CD4-positive, CD25-positive, alpha-beta regulatory T cell (primary cell): ENCODE measurements at regions not wholly inside any gene's neighbourhood (a gene's known extent, or its start where the extent isn't known, plus 50 kb on each side); places are given as distances from the start of the nearest gene placed in this dataset.

Experiments
- ATAC-seq, 2 donors: fragments of 150-1000 bp; cut with Tn5 transposase; one replicate each; pipeline ENCODE4 v1.10.0; 2021; ENCODE audit warnings: low read depth in 2 of 2, moderate number of reproducible peaks in 2 of 2, moderate library complexity in 1 of 2
- DNase-seq, 3 donors: peaks; one replicate each; pipeline versions ENCODE4 v3.0.0 to v3.0.0-alpha.2; 2012 to 2022; ENCODE audit warnings: mixed read lengths in 1 of 3
- H3K27ac ChIP-seq: one replicate; pipeline ENCODE4 v1.7.0; 2013; ENCODE audit warnings: mild to moderate bottlenecking, low read length; ENCODE audit not compliant: insufficient read depth, poor library complexity, severe bottlenecking
- H3K27me3 ChIP-seq: one replicate; pipeline ENCODE4 v1.7.0; 2013; ENCODE audit warnings: low read length; ENCODE audit not compliant: control insufficient read depth, insufficient read depth
- H3K36me3 ChIP-seq: one replicate; pipeline ENCODE4 v1.7.0; 2013; ENCODE audit warnings: mild to moderate bottlenecking, low read length, moderate library complexity; ENCODE audit not compliant: control insufficient read depth, insufficient read depth
- H3K4me1 ChIP-seq: 2 replicates; pipeline ENCODE4 v1.7.0; 2013; ENCODE audit warnings: mild to moderate bottlenecking, low read length; ENCODE audit not compliant: insufficient read depth, control insufficient read depth, poor library complexity, severe bottlenecking
- H3K4me3 ChIP-seq: one replicate; pipeline ENCODE4 v1.7.0; 2013; ENCODE audit warnings: low read depth, mild to moderate bottlenecking, low read length, moderate library complexity
- H3K9me3 ChIP-seq, 2 experiments: 1 replicate in 1 of 2; 2 replicates in 1 of 2; pipeline ENCODE4 v1.7.0; 2013; ENCODE audit warnings: low read length in 2 of 2, mild to moderate bottlenecking in 1 of 2, moderate library complexity in 1 of 2; ENCODE audit not compliant: control insufficient read depth in 2 of 2
- H3K27ac Mint-ChIP-seq, 3 donors: one replicate each; pipeline ENCODE4 v1.8.0; 2020 to 2022; ENCODE audit warnings: mild to moderate bottlenecking in 3 of 3, mixed read lengths in 3 of 3, moderate library complexity in 2 of 3
- H3K27me3 Mint-ChIP-seq: one replicate; pipeline ENCODE4 v1.8.0; 2022; ENCODE audit warnings: mild to moderate bottlenecking, mixed read lengths
- H3K36me3 Mint-ChIP-seq: one replicate; pipeline ENCODE4 v1.8.0; 2020; ENCODE audit warnings: mixed read lengths
- H3K4me1 Mint-ChIP-seq, 4 donors: one replicate each; pipeline ENCODE4 v1.8.0; 2020 to 2022; ENCODE audit warnings: mixed read lengths in 4 of 4, mild to moderate bottlenecking in 1 of 4
- H3K4me3 Mint-ChIP-seq, 4 donors: one replicate each; pipeline ENCODE4 v1.8.0; 2020 to 2022; ENCODE audit warnings: mild to moderate bottlenecking in 4 of 4, mixed read lengths in 4 of 4, moderate library complexity in 3 of 4
- H3K9me3 Mint-ChIP-seq, 7 donors: one replicate each; pipeline ENCODE4 v1.8.0; 2020 to 2022; ENCODE audit warnings: mixed read lengths in 7 of 7, mild to moderate bottlenecking in 3 of 7, moderate library complexity in 2 of 7

- DNase-seq = no peak
- Histone ChIP-seq H3K9me3 (no peaks in the 10 kb centered on the region), H3K4me3 (no peak overlapping the region), H3K27ac (no peak overlapping the region), H3K4me1 (no peaks in the 10 kb centered on the region), H3K36me3 (no peaks in the 10 kb centered on the region), H3K27me3 (peaks cover 5% of the 10 kb centered on the region)
- Mint-ChIP-seq H3K27me3 (peaks cover 21% of the 10 kb centered on the region), H3K36me3 (no peaks in the 10 kb centered on the region), H3K27ac (no peak overlapping the region), H3K4me1 (no peaks in the 10 kb centered on the region), H3K9me3 (peaks cover 0 to 2% (median 0%) of the 10 kb centered on the region in 7 donors), H3K4me3 (no peak overlapping the region)
- no peak for ATAC-seq
Observed at GRCh38 chr4:26000274-26000950, 86.4 kb downstream of the SMIM20 start.

DNA sequence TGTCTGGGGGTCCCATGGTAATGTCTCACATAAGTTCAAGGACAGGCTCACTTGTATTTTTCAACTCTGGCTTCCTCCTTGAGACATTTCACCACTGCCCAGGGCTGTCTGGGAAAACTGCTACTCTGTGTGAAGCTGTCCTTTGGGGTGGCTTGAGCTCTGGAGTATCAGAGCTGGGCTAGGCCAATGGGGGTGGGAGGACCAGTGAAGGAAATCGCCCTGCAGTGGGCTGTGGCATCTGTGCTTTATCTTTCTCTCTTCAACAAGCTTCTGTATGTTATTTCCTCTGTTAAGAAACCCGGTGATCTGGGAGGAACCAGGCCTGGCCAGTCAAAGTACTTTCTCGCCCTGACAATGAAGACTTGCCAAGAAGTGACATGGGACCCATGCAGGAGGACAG is 87.4 kb downstream of the SMIM20 start:
- no peak for ATAC-seq
- no peaks in the 10 kb centered on the region for H3K9me3 ChIP-seq

GRCh38 chr4:26001816-26002215 is 87.8 kb downstream of the SMIM20 start:
- no peak overlapping the region for H3K4me3 Mint-ChIP-seq
- Histone ChIP-seq H3K4me3 (no peak overlapping the region), H3K27me3 (peaks cover 5% of the 10 kb centered on the region), H3K27ac (no peak overlapping the region), H3K4me1 (no peaks in the 10 kb centered on the region), H3K36me3 (no peaks in the 10 kb centered on the region), H3K9me3 (no peaks in the 10 kb centered on the region)
- no peaks in the 10 kb centered on the region for H3K36me3 Mint-ChIP-seq
- ATAC-seq (no peak), DNase-seq (no peak)
- no peaks in the 10 kb centered on the region for H3K4me1 Mint-ChIP-seq
- peaks cover 0 to 2% (median 0%) of the 10 kb centered on the region in 7 donors for H3K9me3 Mint-ChIP-seq
- peaks cover 28% of the 10 kb centered on the region for H3K27me3 Mint-ChIP-seq
- H3K27ac Mint-ChIP-seq = no peak overlapping the region

More for the DNA sequence above, 87.4 kb downstream of the SMIM20 start:
- Histone ChIP-seq H3K27me3 (peaks cover 5% of the 10 kb centered on the region), H3K36me3 (no peaks in the 10 kb centered on the region), H3K27ac (no peak overlapping the region), H3K4me1 (no peaks in the 10 kb centered on the region), H3K4me3 (no peak overlapping the region)
- H3K36me3 Mint-ChIP-seq = no peaks in the 10 kb centered on the region
- no peak for DNase-seq
- H3K4me1 Mint-ChIP-seq = no peaks in the 10 kb centered on the region
- no peak overlapping the region for H3K27ac Mint-ChIP-seq
- H3K9me3 Mint-ChIP-seq = peaks cover 0 to 2% (median 0%) of the 10 kb centered on the region in 7 donors
- no peak overlapping the region for H3K4me3 Mint-ChIP-seq
- peaks cover 28% of the 10 kb centered on the region for H3K27me3 Mint-ChIP-seq

GRCh38 chr4:26003056-26003455 is 89.0 kb downstream of the SMIM20 start:
- H3K4me3 Mint-ChIP-seq = no peak overlapping the region
- H3K9me3 Mint-ChIP-seq = peaks cover 0 to 7% (median 4%) of the 10 kb centered on the region in 7 donors
- H3K27ac Mint-ChIP-seq = no peak overlapping the region
- H3K4me3 ChIP-seq = no peak overlapping the region
- no peaks in the 10 kb centered on the region for H3K36me3 ChIP-seq
- DNase-seq (no peak), ATAC-seq (no peak)
- H3K27ac ChIP-seq = no peak overlapping the region
- H3K4me1 Mint-ChIP-seq = no peaks in the 10 kb centered on the region
- H3K27me3 ChIP-seq = peaks cover 5% of the 10 kb centered on the region
- peaks cover 32% of the 10 kb centered on the region for H3K27me3 Mint-ChIP-seq
- H3K9me3 ChIP-seq = no peaks in the 10 kb centered on the region
- no peaks in the 10 kb centered on the region for H3K4me1 ChIP-seq
- no peaks in the 10 kb centered on the region for H3K36me3 Mint-ChIP-seq

DNA sequence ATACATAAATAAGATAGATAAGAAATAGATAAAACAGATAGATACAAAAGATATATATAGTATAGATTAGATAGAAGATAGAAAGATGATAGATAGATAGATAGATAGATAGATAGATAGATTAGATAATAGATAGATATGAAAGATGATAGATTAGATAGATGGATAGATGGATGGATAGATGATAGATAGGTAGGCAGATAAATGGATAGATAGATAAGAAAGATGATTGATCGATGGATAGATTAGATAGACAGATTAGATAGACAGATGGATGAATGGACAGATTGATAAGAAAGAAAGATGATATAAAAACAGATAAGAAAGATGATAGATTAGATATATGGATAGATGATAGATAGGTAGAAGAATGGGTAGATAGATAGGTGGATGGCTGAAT is 90.3 kb downstream of the SMIM20 start:
- Histone ChIP-seq H3K27ac (no peak overlapping the region), H3K4me1 (no peaks in the 10 kb centered on the region), H3K36me3 (no peaks in the 10 kb centered on the region), H3K4me3 (no peak overlapping the region), H3K27me3 (peaks cover 5% of the 10 kb centered on the region), H3K9me3 (peaks cover 0 to 7% of the 10 kb centered on the region in 2 experiments)
- peaks cover 0 to 10% (median 4%) of the 10 kb centered on the region in 7 donors for H3K9me3 Mint-ChIP-seq
- H3K36me3 Mint-ChIP-seq = no peaks in the 10 kb centered on the region
- ATAC-seq (no peak), DNase-seq (no peak)
- H3K4me3 Mint-ChIP-seq = no peak overlapping the region
- H3K4me1 Mint-ChIP-seq = no peaks in the 10 kb centered on the region
- H3K27me3 Mint-ChIP-seq = peaks cover 30% of the 10 kb centered on the region
- no peak overlapping the region for H3K27ac Mint-ChIP-seq

- peaks cover 0 to 13% of the 10 kb centered on the region in 2 experiments for H3K9me3 ChIP-seq
- DNase-seq (no peak), ATAC-seq (no peak)
- Mint-ChIP-seq H3K4me3 (no peak overlapping the region), H3K27me3 (peaks cover 41% of the 10 kb centered on the region), H3K27ac (no peak overlapping the region), H3K9me3 (peaks cover 1 to 10% (median 5%) of the 10 kb centered on the region in 7 donors), H3K4me1 (no peaks in the 10 kb centered on the region), H3K36me3 (no peaks in the 10 kb centered on the region)
- no peak overlapping the region for H3K4me3 ChIP-seq
- H3K27me3 ChIP-seq = peaks cover 8% of the 10 kb centered on the region
- H3K4me1 ChIP-seq = no peaks in the 10 kb centered on the region
- no peak overlapping the region for H3K27ac ChIP-seq
- no peaks in the 10 kb centered on the region for H3K36me3 ChIP-seq
Observed at GRCh38 chr4:26005764-26006163, 91.7 kb downstream of the SMIM20 start.

- H3K9me3 Mint-ChIP-seq = peaks cover 1 to 18% (median 9%) of the 10 kb centered on the region in 7 donors
- H3K36me3 ChIP-seq = no peaks in the 10 kb centered on the region
- H3K27ac ChIP-seq = no peak overlapping the region
- H3K27ac Mint-ChIP-seq = no peak overlapping the region
- H3K4me3 ChIP-seq = no peak overlapping the region
- ATAC-seq (no peak), DNase-seq (no peak)
- no peaks in the 10 kb centered on the region for H3K36me3 Mint-ChIP-seq
- H3K9me3 ChIP-seq = peaks cover 0 to 13% of the 10 kb centered on the region in 2 experiments
- peaks cover 0 to 4% (median 0%) of the 10 kb centered on the region in 4 donors for H3K4me1 Mint-ChIP-seq
- peaks cover 57% of the 10 kb centered on the region for H3K27me3 Mint-ChIP-seq
- H3K27me3 ChIP-seq = peaks cover 11% of the 10 kb centered on the region
- H3K4me1 ChIP-seq = no peaks in the 10 kb centered on the region
- H3K4me3 Mint-ChIP-seq = no peak overlapping the region
Observed at GRCh38 chr4:26008737-26009136, 94.7 kb downstream of the SMIM20 start.

DNA sequence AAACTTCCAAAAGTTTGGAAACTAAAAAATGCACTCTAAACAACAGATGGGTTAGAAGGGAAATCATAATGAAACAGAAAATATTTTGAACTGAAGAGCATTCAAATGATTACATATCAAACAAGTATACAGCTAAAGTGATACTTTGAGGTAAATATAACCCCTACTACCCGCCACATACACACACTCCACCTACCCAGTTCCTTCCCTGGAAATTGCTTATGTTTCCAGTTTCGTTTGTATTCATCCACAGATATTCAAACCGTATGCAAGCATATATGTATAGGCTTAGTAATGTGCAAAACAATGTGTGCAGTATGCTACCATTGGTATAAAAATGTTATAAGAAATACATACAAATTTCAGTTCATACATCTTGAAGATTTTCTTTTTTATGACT is 95.5 kb downstream of the SMIM20 start:
- no peak overlapping the region for H3K27ac Mint-ChIP-seq
- H3K9me3 Mint-ChIP-seq = peaks cover 1 to 18% (median 9%) of the 10 kb centered on the region in 7 donors
- peaks cover 0 to 13% of the 10 kb centered on the region in 2 experiments for H3K9me3 ChIP-seq
- H3K4me1 ChIP-seq = no peaks in the 10 kb centered on the region
- no peak for DNase-seq
- no peak for ATAC-seq
- H3K36me3 Mint-ChIP-seq = no peaks in the 10 kb centered on the region
- H3K4me3 ChIP-seq = no peak overlapping the region
- no peaks in the 10 kb centered on the region for H3K36me3 ChIP-seq
- peaks cover 0 to 4% (median 0%) of the 10 kb centered on the region in 4 donors for H3K4me1 Mint-ChIP-seq
- H3K27me3 Mint-ChIP-seq = peaks cover 60% of the 10 kb centered on the region
- peaks cover 13% of the 10 kb centered on the region for H3K27me3 ChIP-seq
- no peak overlapping the region for H3K27ac ChIP-seq
- no peak overlapping the region for H3K4me3 Mint-ChIP-seq
